Cardiac muscle cell (in vitro differentiated cells and primary cell): ENCODE measurements at regions not wholly inside any gene's neighbourhood (a gene's known extent, or its start where the extent isn't known, plus 50 kb on each side); places are given as distances from the start of the nearest gene placed in this dataset.

ENCODE experiments used
- DNase-seq, 2 donors: peaks; one replicate each; pipeline versions ENCODE4 v3.0.0 to v3.0.0-alpha.2; 2010 to 2017; ENCODE audit warnings: low read depth in 1 of 2, low spot score in 1 of 2
- H3K27ac ChIP-seq: fragments of 200-600 bp; sonication (generic); 2 replicates; pipeline ENCODE4 v1.5.1; 2016
- H3K27me3 ChIP-seq: fragments of 200-600 bp; sonication (generic); 2 replicates; pipeline ENCODE4 v1.6.0; 2016; ENCODE audit warnings: control low read depth
- H3K36me3 ChIP-seq: fragments of 200-600 bp; sonication (generic); 2 replicates; pipeline ENCODE4 v1.5.1; 2016; ENCODE audit warnings: control low read depth
- H3K4me1 ChIP-seq: fragments of 200-600 bp; sonication (generic); 2 replicates; pipeline ENCODE4 v1.8.1; 2017; ENCODE audit warnings: low read depth, mild to moderate bottlenecking, mixed run types
- H3K4me3 ChIP-seq: fragments of 200-600 bp; sonication (generic); 2 replicates; pipeline ENCODE4 v1.5.1; 2016; ENCODE audit warnings: mild to moderate bottlenecking
- H3K9me3 ChIP-seq: fragments of 200-600 bp; sonication (generic); 2 replicates; pipeline ENCODE4 v1.5.1; 2017; ENCODE audit warnings: low read depth, mild to moderate bottlenecking, control low read depth
- CTCF ChIP-seq: IDR thresholded peaks from 2 replicates; pipeline ENCODE4 v1.5.1; 2012; ENCODE audit warnings: low read depth, mild to moderate bottlenecking, low read length

- H3K9me3 ChIP-seq = no peaks in the 10 kb centered on the region
- no peak overlapping the region for H3K27ac ChIP-seq
- H3K4me3 ChIP-seq = no peak overlapping the region
- no peaks in the 10 kb centered on the region for H3K36me3 ChIP-seq
- no peak for DNase-seq
- no peaks in the 10 kb centered on the region for H3K27me3 ChIP-seq
- no peaks in the 10 kb centered on the region for H3K4me1 ChIP-seq
- no peak for TF ChIP-seq CTCF
Measured at GRCh38 chr6:165167861-165168260, 141.5 kb downstream of the C6orf118 start.

- Histone ChIP-seq H3K27me3 (no peaks in the 10 kb centered on the region), H3K4me1 (no peaks in the 10 kb centered on the region), H3K9me3 (no peaks in the 10 kb centered on the region), H3K36me3 (no peaks in the 10 kb centered on the region), H3K4me3 (no peak overlapping the region), H3K27ac (no peak overlapping the region)
- no peak for DNase-seq
- no peak for TF ChIP-seq CTCF
Measured at GRCh38 chr6:165167311-165167710, 142.1 kb downstream of the C6orf118 start.

- no peaks in the 10 kb centered on the region for H3K4me1 ChIP-seq
- no peaks in the 10 kb centered on the region for H3K27me3 ChIP-seq
- no peaks in the 10 kb centered on the region for H3K36me3 ChIP-seq
- no peak for TF ChIP-seq CTCF
- no peaks in the 10 kb centered on the region for H3K9me3 ChIP-seq
- H3K4me3 ChIP-seq = no peak overlapping the region
- no peak overlapping the region for H3K27ac ChIP-seq
- DNase-seq = no peak
Measured at GRCh38 chr6:165163519-165163918, 145.9 kb downstream of the C6orf118 start.

- no peak for DNase-seq
- Histone ChIP-seq H3K27me3 (no peaks in the 10 kb centered on the region), H3K4me3 (no peak overlapping the region), H3K27ac (no peak overlapping the region), H3K4me1 (no peaks in the 10 kb centered on the region), H3K9me3 (no peaks in the 10 kb centered on the region), H3K36me3 (no peaks in the 10 kb centered on the region)
- TF ChIP-seq CTCF = no peak
Measured at GRCh38 chr6:165159460-165159859, 149.9 kb downstream of the C6orf118 start.

GRCh38 chr6:165146456-165146855 is 162.9 kb downstream of the C6orf118 start:
- DNase-seq = no peak
- H3K36me3 ChIP-seq = no peaks in the 10 kb centered on the region
- H3K27ac ChIP-seq = no peak overlapping the region
- TF ChIP-seq CTCF = no peak
- H3K4me1 ChIP-seq = no peaks in the 10 kb centered on the region
- no peaks in the 10 kb centered on the region for H3K9me3 ChIP-seq
- H3K4me3 ChIP-seq = no peak overlapping the region
- H3K27me3 ChIP-seq = no peaks in the 10 kb centered on the region

- no peak overlapping the region for H3K4me3 ChIP-seq
- no peaks in the 10 kb centered on the region for H3K36me3 ChIP-seq
- no peaks in the 10 kb centered on the region for H3K27me3 ChIP-seq
- no peak for TF ChIP-seq CTCF
- H3K27ac ChIP-seq = no peak overlapping the region
- no peaks in the 10 kb centered on the region for H3K9me3 ChIP-seq
- no peaks in the 10 kb centered on the region for H3K4me1 ChIP-seq
- no peak for DNase-seq
Measured at GRCh38 chr6:165135889-165136288, 173.5 kb downstream of the C6orf118 start.
